ENCODE measurements at regions not wholly inside any gene's neighbourhood (a gene's known extent, or its start where the extent isn't known, plus 50 kb on each side); places are given as distances from the start of the nearest gene placed in this dataset.

DNA sequence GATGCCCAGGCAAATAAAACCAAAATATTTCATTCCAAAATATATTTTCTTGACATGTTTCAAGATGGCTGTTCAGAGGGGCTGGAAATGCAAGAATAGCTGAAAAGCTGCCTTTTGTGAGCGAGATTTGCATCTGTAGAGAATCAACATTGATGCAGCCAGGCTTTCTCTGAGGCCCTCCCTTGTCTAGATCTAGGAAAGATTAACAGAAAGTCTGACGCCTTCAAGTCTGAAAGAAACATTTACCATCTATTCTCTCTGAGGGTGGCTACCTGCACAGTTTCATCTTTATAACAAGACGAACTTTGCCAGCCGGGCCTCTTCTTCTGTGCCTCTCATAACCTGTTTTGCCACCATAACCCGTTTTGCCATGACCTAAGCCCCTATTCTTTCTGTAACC lies 170.2 kb downstream of the AKR1D1 start:
- TF ChIP-seq, protein P1, sequence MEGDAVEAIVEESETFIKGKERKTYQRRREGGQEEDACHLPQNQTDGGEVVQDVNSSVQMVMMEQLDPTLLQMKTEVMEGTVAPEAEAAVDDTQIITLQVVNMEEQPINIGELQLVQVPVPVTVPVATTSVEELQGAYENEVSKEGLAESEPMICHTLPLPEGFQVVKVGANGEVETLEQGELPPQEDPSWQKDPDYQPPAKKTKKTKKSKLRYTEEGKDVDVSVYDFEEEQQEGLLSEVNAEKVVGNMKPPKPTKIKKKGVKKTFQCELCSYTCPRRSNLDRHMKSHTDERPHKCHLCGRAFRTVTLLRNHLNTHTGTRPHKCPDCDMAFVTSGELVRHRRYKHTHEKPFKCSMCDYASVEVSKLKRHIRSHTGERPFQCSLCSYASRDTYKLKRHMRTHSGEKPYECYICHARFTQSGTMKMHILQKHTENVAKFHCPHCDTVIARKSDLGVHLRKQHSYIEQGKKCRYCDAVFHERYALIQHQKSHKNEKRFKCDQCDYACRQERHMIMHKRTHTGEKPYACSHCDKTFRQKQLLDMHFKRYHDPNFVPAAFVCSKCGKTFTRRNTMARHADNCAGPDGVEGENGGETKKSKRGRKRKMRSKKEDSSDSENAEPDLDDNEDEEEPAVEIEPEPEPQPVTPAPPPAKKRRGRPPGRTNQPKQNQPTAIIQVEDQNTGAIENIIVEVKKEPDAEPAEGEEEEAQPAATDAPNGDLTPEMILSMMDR (IDR thresholded peaks at IDR 0.05) = no peak
- no peak for TF ChIP-seq POLR2A (IDR thresholded peaks at IDR 0.05)
